Heart left ventricle (tissue), 16 donors: ENCODE measurements at regions not wholly inside any gene's neighbourhood (a gene's known extent, or its start where the extent isn't known, plus 50 kb on each side); places are given as distances from the start of the nearest gene placed in this dataset.
"Not testable (repeated sequence)": the region's sequence is repeated elsewhere in the genome, so short reads cannot be mapped to it uniquely, and the experiment has no call there.

ENCODE experiments used
- ATAC-seq, 4 donors: fragments of 200-7000 bp; cut with Tn5 transposase; one replicate each; pipeline ENCODE4 v1.9.1; 2020 to 2022; ENCODE audit warnings: moderate library complexity in 4 of 4, mild to moderate bottlenecking in 3 of 4, moderate number of reproducible peaks in 1 of 4
- DNase-seq, 5 donors: peaks; one replicate each; pipeline ENCODE4 v3.0.0-alpha.2; 2020
- H3K27ac ChIP-seq, 12 donors: fragments of 200-600 bp; sonication (generic) in 4 of 12; one replicate each; pipeline versions ENCODE4 v1.5.0 to v1.8.0; 2016 to 2022; ENCODE audit warnings: mild to moderate bottlenecking in 2 of 12
- H3K27me3 ChIP-seq, 9 donors: fragments of 200-600 bp; sonication (generic) in 2 of 9; one replicate each; pipeline versions ENCODE4 v1.5.1 to v1.8.0; 2016 to 2022; ENCODE audit warnings: mild to moderate bottlenecking in 3 of 9
- H3K36me3 ChIP-seq, 9 donors: fragments of 200-600 bp; sonication (generic) in 2 of 9; one replicate each; pipeline versions ENCODE4 v1.5.0 to v1.8.0; 2018 to 2022; ENCODE audit warnings: mild to moderate bottlenecking in 2 of 9
- H3K4me1 ChIP-seq, 12 donors: fragments of 200-600 bp; sonication (generic) in 4 of 12; one replicate each; pipeline versions ENCODE4 v1.5.0 to v1.8.0; 2016 to 2022; ENCODE audit warnings: mild to moderate bottlenecking in 3 of 12
- H3K4me3 ChIP-seq, 12 donors: fragments of 200-600 bp; sonication (generic) in 4 of 12; one replicate each; pipeline versions ENCODE4 v1.5.0 to v1.8.0; 2017 to 2022; ENCODE audit warnings: mild to moderate bottlenecking in 9 of 12, moderate library complexity in 4 of 12
- H3K9me3 ChIP-seq, 12 donors: fragments of 200-600 bp; sonication (generic) in 4 of 12; one replicate each; pipeline versions ENCODE4 v1.5.0 to v1.8.0; 2016 to 2022; ENCODE audit warnings: mild to moderate bottlenecking in 1 of 12
- POLR2A ChIP-seq, 2 donors: fragments of 450-650 bp; IDR thresholded peaks; one replicate each; pipeline ENCODE4 v1.6.1; 2017; ENCODE audit warnings: antibody characterized with exemption in 2 of 2, mild to moderate bottlenecking in 2 of 2, moderate library complexity in 2 of 2
- WGBS, 4 donors: extraction: QIAGEN DNeasy Blood & Tissue Kit in 2 of 4; methylation state at CpG; one replicate each; pipeline versions ENCODE4 v1.1.5 to v1.1.7; 2013 to 2018; 5-methylcytosine and 5-hydroxymethylcytosine counted together
- intact Hi-C, 10 donors: fragments of 100-400 bp; cut with DNase I; formaldehyde crosslinking; loops; one replicate each; pipeline versions ENCODE4 v1.11.1 to v1.14.2; 2022
- TF ChIP-seq, protein P1 (sequence below), 12 donors: fragments of 200-600 bp; sonication (generic) in 4 of 12; IDR thresholded peaks; one replicate each; pipeline versions ENCODE4 v1.5.0 to v1.8.0; 2018 to 2022; ENCODE audit warnings: antibody characterized with exemption in 12 of 12, mild to moderate bottlenecking in 5 of 12
- donor health status: ischemic (EF 13 %, LVEDD 7.1; RV severe dilation, severe dysfunction).
- donor health status: healthy with polysubstance abuse.
- donor health status: DM: no; HTN: yes; CAD: no.
- donor health status: DM: no; HTN: no; CAD: no.
- donor health status: ischemic (EF 25% LVEDD 6.9; RV normal size, moderate dysfunction).
- donor health status: ischemic (EF 25% LVEDD 5.7; RV mildly dilated, moderate dysfunction).
- donor health status: healthy.
- donor health status: DM: yes; HTN: yes; CAD: no.
- donor health status: ischemic (EF 35%, LVEDD 5.7; RV mildly dilated, moderate dysfunction).
- donor health status: nonischemic (EF 11% LVEDD 7.7; RV severe dilation, severe dysfunction).
- donor health status: DM: yes; HTN: yes; CAD: no.
- donor health status: PGD.
- donor health status: ischemic (EF 29% LVEDD 5.4; RV normal size, mild dysfunction).
- donor health status: nonischemic (EF 23%, LVEDD 6.1; RV moderate dilation, normal function).

GRCh38 chr7:155236386-155236785, 61.3 kb upstream of the INSIG1 start:
- intact Hi-C loops: no loop called here
- no peak for ATAC-seq
- H3K4me1 ChIP-seq: no peaks in the 10 kb centered on the region
- WGBS, 4 donors: 82 to 92% (median 83%) methylated on average over 10 of the region's 10 CpGs
- DNase-seq: no peak
- H3K27me3 ChIP-seq: peaks cover 0 to 7% (median 0%) of the 10 kb centered on the region in 9 donors
- no peaks in the 10 kb centered on the region for H3K36me3 ChIP-seq
- H3K4me3 ChIP-seq: no peak overlapping the region
- H3K9me3 ChIP-seq: no peaks in the 10 kb centered on the region
- no peak overlapping the region for H3K27ac ChIP-seq
- TF ChIP-seq, protein P1, sequence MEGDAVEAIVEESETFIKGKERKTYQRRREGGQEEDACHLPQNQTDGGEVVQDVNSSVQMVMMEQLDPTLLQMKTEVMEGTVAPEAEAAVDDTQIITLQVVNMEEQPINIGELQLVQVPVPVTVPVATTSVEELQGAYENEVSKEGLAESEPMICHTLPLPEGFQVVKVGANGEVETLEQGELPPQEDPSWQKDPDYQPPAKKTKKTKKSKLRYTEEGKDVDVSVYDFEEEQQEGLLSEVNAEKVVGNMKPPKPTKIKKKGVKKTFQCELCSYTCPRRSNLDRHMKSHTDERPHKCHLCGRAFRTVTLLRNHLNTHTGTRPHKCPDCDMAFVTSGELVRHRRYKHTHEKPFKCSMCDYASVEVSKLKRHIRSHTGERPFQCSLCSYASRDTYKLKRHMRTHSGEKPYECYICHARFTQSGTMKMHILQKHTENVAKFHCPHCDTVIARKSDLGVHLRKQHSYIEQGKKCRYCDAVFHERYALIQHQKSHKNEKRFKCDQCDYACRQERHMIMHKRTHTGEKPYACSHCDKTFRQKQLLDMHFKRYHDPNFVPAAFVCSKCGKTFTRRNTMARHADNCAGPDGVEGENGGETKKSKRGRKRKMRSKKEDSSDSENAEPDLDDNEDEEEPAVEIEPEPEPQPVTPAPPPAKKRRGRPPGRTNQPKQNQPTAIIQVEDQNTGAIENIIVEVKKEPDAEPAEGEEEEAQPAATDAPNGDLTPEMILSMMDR (IDR thresholded peaks at IDR 0.05): no peak
- no peak for TF ChIP-seq POLR2A (IDR thresholded peaks at IDR 0.05)

DNA sequence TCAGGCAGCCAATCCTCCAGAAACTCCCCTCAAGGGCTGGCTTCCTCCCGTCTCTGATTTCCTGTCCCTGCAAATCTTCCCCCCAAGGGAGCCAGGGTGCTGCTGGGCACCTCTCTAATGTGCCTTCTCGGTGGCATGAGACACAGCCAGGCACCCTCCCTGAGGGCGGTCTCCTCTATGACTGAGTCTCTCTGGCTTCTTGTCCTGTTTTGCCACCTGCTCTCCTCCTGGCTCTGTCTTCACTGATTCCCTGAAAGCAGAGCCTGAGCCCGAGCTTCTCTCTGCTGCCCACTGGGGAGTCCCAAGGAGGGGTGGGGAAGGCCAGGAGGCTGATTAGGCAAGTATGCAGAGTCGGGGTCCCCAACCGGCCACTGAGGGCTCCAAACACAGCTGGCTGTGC, 60.4 kb upstream of the INSIG1 start:
- ATAC-seq: no peak
- Histone ChIP-seq H3K4me3 (no peak overlapping the region), H3K9me3 (no peaks in the 10 kb centered on the region), H3K4me1 (no peaks in the 10 kb centered on the region), H3K36me3 (no peaks in the 10 kb centered on the region), H3K27me3 (peaks cover 0 to 7% (median 0%) of the 10 kb centered on the region in 9 donors), H3K27ac (no peak overlapping the region)
- WGBS, 4 donors: 75 to 86% (median 77%) methylated on average over 6 of the region's 6 CpGs
- no peak for DNase-seq
- intact Hi-C loops: no loop called here
- no peak for TF ChIP-seq POLR2A (IDR thresholded peaks at IDR 0.05)
- TF ChIP-seq, protein P1 (IDR thresholded peaks at IDR 0.05): no peak

GRCh38 chr7:155237730-155238129, 59.9 kb upstream of the INSIG1 start:
- no peak for ATAC-seq
- TF ChIP-seq, protein P1 (IDR thresholded peaks at IDR 0.05): no peak
- TF ChIP-seq POLR2A (IDR thresholded peaks at IDR 0.05): no peak
- no peak overlapping the region for H3K4me3 ChIP-seq
- intact Hi-C loops: loop anchor here in 1 of 10 donors (1.0 kb wide), 1 partner anchor 17 kb away; no protein-coding TSS in a partner anchor
- no peak overlapping the region for H3K27ac ChIP-seq
- WGBS, 4 donors: 80 to 94% (median 87%) methylated on average over 5 of the region's 5 CpGs
- peaks cover 0 to 7% (median 0%) of the 10 kb centered on the region in 9 donors for H3K27me3 ChIP-seq
- no peaks in the 10 kb centered on the region for H3K36me3 ChIP-seq
- H3K9me3 ChIP-seq: no peaks in the 10 kb centered on the region
- DNase-seq: no peak
- H3K4me1 ChIP-seq: no peaks in the 10 kb centered on the region

GRCh38 chr7:155239431-155240087, 58.1 kb upstream of the INSIG1 start:
- ATAC-seq, H3K9me3 ChIP-seq, intact Hi-C loops, DNase-seq, H3K27me3 ChIP-seq, H3K36me3 ChIP-seq, H3K4me1 ChIP-seq, H3K27ac ChIP-seq, H3K4me3 ChIP-seq: not testable (repeated sequence)
- WGBS, 4 donors: 74 to 84% (median 79%) methylated on average over 14 of the region's 14 CpGs

GRCh38 chr7:155244675-155245074, 53.0 kb upstream of the INSIG1 start:
- WGBS, 4 donors: 87 to 95% (median 94%) methylated on average over 5 of the region's 5 CpGs
- Histone ChIP-seq H3K27ac (no peak overlapping the region), H3K4me3 (no peak overlapping the region), H3K9me3 (peaks cover 0 to 5% (median 0%) of the 10 kb centered on the region in 12 donors), H3K4me1 (no peaks in the 10 kb centered on the region), H3K36me3 (no peaks in the 10 kb centered on the region), H3K27me3 (peaks cover 0 to 3% (median 0%) of the 10 kb centered on the region in 9 donors)
- DNase-seq (no peak), ATAC-seq (no peak)
- intact Hi-C loops: no loop called here
- TF ChIP-seq POLR2A (IDR thresholded peaks at IDR 0.05): no peak
- TF ChIP-seq, protein P1 (IDR thresholded peaks at IDR 0.05): no peak
